ENCODE measurements at regions not wholly inside any gene's neighbourhood (a gene's known extent, or its start where the extent isn't known, plus 50 kb on each side); places are given as distances from the start of the nearest gene placed in this dataset.

- DNase-seq (ENCODE audit: low read depth), result no peak
- in situ Hi-C loops (cut with HindIII; ENCODE audit: low pct_unique_long_range_greater_than_20kb, low sequenced_read_pairs), result no loop called here
Measured at GRCh38 chr15:94535298-94536048, 304.1 kb downstream of the MCTP2 start.

- in situ Hi-C loops (cut with HindIII; ENCODE audit: low pct_unique_long_range_greater_than_20kb, low sequenced_read_pairs), result no loop called here
- DNase-seq (ENCODE audit: low read depth), result no peak
Measured at GRCh38 chr15:94536549-94536948, 305.2 kb downstream of the MCTP2 start.

- in situ Hi-C loops (cut with HindIII; ENCODE audit: low pct_unique_long_range_greater_than_20kb, low sequenced_read_pairs), result no loop called here
- no peak for DNase-seq (ENCODE audit: low read depth)
Measured at GRCh38 chr15:94538280-94538679, 306.9 kb downstream of the MCTP2 start.

- in situ Hi-C loops (cut with HindIII; ENCODE audit: low pct_unique_long_range_greater_than_20kb, low sequenced_read_pairs), result no loop called here
- DNase-seq (ENCODE audit: low read depth), result no peak
Measured at GRCh38 chr15:94542391-94542790, 311.0 kb downstream of the MCTP2 start.

GRCh38 chr15:94546808-94547207 lies 315.4 kb downstream of the MCTP2 start:
- DNase-seq (ENCODE audit: low read depth), result no peak
- in situ Hi-C loops (cut with HindIII; ENCODE audit: low pct_unique_long_range_greater_than_20kb, low sequenced_read_pairs), result no loop called here

- in situ Hi-C loops (cut with HindIII; ENCODE audit: low pct_unique_long_range_greater_than_20kb, low sequenced_read_pairs), result no loop called here
- no peak for DNase-seq (ENCODE audit: low read depth)
Measured at GRCh38 chr15:94547711-94548110, 316.4 kb downstream of the MCTP2 start.

GRCh38 chr15:94555841-94556519 lies 324.6 kb downstream of the MCTP2 start:
- no peak for DNase-seq (ENCODE audit: low read depth)
- in situ Hi-C loops (cut with HindIII; ENCODE audit: low pct_unique_long_range_greater_than_20kb, low sequenced_read_pairs), result no loop called here

GRCh38 chr15:94561036-94561689 lies 329.8 kb downstream of the MCTP2 start:
- in situ Hi-C loops (cut with HindIII; ENCODE audit: low pct_unique_long_range_greater_than_20kb, low sequenced_read_pairs), result no loop called here
- no peak for DNase-seq (ENCODE audit: low read depth)

- in situ Hi-C loops (cut with HindIII; ENCODE audit: low pct_unique_long_range_greater_than_20kb, low sequenced_read_pairs), result no loop called here
- no peak for DNase-seq (ENCODE audit: low read depth)
Measured at GRCh38 chr15:94563456-94563855, 332.1 kb downstream of the MCTP2 start.

GRCh38 chr15:94576889-94577533 lies 345.6 kb downstream of the MCTP2 start:
- DNase-seq (ENCODE audit: low read depth), result peak; percentile 10
- in situ Hi-C loops (cut with HindIII; ENCODE audit: low pct_unique_long_range_greater_than_20kb, low sequenced_read_pairs), result no loop called here

GRCh38 chr15:94579286-94579685 lies 347.9 kb downstream of the MCTP2 start:
- in situ Hi-C loops (cut with HindIII; ENCODE audit: low pct_unique_long_range_greater_than_20kb, low sequenced_read_pairs), result no loop called here

GRCh38 chr15:94580211-94580885 lies 349.0 kb downstream of the MCTP2 start:
- no peak for DNase-seq (ENCODE audit: low read depth)
- in situ Hi-C loops (cut with HindIII; ENCODE audit: low pct_unique_long_range_greater_than_20kb, low sequenced_read_pairs), result no loop called here

More at GRCh38 chr15:94579286-94579685, 347.9 kb downstream of the MCTP2 start:
- no peak for DNase-seq (ENCODE audit: low read depth)

GRCh38 chr15:94582368-94582767 lies 351.0 kb downstream of the MCTP2 start:
- in situ Hi-C loops (cut with HindIII; ENCODE audit: low pct_unique_long_range_greater_than_20kb, low sequenced_read_pairs), result no loop called here
- DNase-seq (ENCODE audit: low read depth), result peak; percentile 11

GRCh38 chr15:94584833-94585244 lies 353.5 kb downstream of the MCTP2 start:
- no peak for DNase-seq (ENCODE audit: low read depth)
- in situ Hi-C loops (cut with HindIII; ENCODE audit: low pct_unique_long_range_greater_than_20kb, low sequenced_read_pairs), result no loop called here

GRCh38 chr15:94586099-94586498 lies 354.7 kb downstream of the MCTP2 start:
- no peak for DNase-seq (ENCODE audit: low read depth)
- in situ Hi-C loops (cut with HindIII; ENCODE audit: low pct_unique_long_range_greater_than_20kb, low sequenced_read_pairs), result no loop called here

GRCh38 chr15:94587113-94587512 lies 355.8 kb downstream of the MCTP2 start:
- in situ Hi-C loops (cut with HindIII; ENCODE audit: low pct_unique_long_range_greater_than_20kb, low sequenced_read_pairs), result no loop called here
- DNase-seq (ENCODE audit: low read depth), result no peak

- in situ Hi-C loops (cut with HindIII; ENCODE audit: low pct_unique_long_range_greater_than_20kb, low sequenced_read_pairs), result no loop called here
- no peak for DNase-seq (ENCODE audit: low read depth)
Measured at GRCh38 chr15:94588993-94589392, 357.6 kb downstream of the MCTP2 start.

GRCh38 chr15:94592495-94592894 lies 361.1 kb downstream of the MCTP2 start:
- no peak for DNase-seq (ENCODE audit: low read depth)
- in situ Hi-C loops (cut with HindIII; ENCODE audit: low pct_unique_long_range_greater_than_20kb, low sequenced_read_pairs), result no loop called here

Data from Caki2 (cell line).